ENCODE measurements at regions not wholly inside any gene's neighbourhood (a gene's known extent, or its start where the extent isn't known, plus 50 kb on each side); places are given as distances from the start of the nearest gene placed in this dataset.

DNA sequence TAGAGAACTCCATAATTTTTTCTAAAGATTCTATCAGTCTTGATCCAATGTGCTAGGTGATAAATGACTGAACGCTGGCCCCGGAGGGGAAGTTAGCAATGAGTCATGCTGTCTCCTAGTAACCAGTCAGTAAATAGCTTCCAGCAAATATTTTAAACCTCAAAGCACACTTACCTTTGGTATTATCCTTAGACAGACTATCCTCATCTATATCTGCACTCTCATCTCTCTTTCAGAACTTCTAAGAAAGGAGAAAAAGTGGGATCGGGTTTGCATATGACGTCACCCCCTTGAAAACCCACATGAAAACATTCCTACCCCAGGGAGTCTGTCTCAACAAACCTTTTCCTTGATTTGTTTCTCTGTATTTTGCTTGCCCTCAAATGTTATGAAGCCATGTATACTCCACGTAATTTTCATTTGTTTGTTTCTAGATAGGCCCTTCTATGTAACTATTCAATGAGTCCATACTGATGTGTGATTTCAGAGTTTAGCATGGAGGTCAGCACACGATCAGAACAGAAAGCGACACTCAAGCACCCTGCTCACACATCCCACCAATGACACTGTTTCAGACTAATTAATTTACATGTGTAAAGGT is 174.9 kb upstream of the NRP1 start:
- Histone ChIP-seq H3K27ac (peak overlapping the region; percentile 12), H3K36me3 (no peaks in the 10 kb centered on the region), H3K4me3 (no peak overlapping the region), H3K9me3 (no peaks in the 10 kb centered on the region), H3K27me3 (no peaks in the 10 kb centered on the region), H3K4me1 (no peaks in the 10 kb centered on the region)
- TF ChIP-seq POLR2AphosphoS5 (IDR thresholded peaks at IDR 0.05; ENCODE audit: insufficient read depth in 1 of 2, low read depth in 1 of 2) (no peak), POLR2A (IDR thresholded peaks at IDR 0.05) (no peak)
- TF ChIP-seq, protein P1, sequence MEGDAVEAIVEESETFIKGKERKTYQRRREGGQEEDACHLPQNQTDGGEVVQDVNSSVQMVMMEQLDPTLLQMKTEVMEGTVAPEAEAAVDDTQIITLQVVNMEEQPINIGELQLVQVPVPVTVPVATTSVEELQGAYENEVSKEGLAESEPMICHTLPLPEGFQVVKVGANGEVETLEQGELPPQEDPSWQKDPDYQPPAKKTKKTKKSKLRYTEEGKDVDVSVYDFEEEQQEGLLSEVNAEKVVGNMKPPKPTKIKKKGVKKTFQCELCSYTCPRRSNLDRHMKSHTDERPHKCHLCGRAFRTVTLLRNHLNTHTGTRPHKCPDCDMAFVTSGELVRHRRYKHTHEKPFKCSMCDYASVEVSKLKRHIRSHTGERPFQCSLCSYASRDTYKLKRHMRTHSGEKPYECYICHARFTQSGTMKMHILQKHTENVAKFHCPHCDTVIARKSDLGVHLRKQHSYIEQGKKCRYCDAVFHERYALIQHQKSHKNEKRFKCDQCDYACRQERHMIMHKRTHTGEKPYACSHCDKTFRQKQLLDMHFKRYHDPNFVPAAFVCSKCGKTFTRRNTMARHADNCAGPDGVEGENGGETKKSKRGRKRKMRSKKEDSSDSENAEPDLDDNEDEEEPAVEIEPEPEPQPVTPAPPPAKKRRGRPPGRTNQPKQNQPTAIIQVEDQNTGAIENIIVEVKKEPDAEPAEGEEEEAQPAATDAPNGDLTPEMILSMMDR (IDR thresholded peaks at IDR 0.05), result no peak
- no peak for DNase-seq (ENCODE audit: extremely low spot score in 2 of 2)
- intact Hi-C loops (cut with DNase I), result no loop called here

DNA sequence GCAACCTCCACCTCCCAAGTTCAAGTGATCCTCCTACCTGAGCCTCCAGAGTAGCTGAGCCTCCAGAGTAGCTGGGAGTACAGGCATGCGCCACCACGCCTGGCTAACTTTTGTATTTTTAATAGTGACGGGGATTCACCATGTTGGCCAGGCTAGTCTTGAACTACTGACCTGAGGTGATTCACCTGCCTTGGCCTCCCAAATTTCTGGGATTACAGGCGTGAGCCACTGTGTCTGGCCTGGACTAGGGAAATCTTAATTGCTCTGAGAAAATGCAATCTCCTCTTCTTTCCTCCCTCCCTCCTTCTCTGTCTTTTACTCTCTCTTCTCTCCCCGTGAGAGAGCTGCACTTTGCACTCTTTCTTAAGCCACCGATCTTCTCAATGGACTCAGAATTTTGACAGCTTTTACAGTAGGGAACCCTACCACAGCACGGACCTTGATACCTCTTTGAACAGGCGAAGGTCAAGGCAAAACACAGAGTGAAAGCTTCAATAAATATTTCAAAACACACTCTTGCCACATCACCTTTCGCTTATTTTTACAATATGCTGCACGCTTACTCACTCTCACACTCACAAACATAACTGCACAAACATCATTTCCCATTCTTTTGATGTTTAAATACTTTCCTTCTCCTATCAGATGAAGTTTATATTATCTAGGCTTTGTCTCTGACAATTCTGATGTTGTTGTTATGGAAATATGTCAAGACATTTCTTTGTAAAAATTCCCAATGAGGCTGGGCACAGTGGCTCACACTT is 173.4 kb upstream of the NRP1 start:
- TF ChIP-seq POLR2A (IDR thresholded peaks at IDR 0.05), result no peak
- TF ChIP-seq POLR2AphosphoS5 (IDR thresholded peaks at IDR 0.05; ENCODE audit: insufficient read depth in 1 of 2, low read depth in 1 of 2), result no peak
- TF ChIP-seq, protein P1 (IDR thresholded peaks at IDR 0.05), result no peak
- no peak for DNase-seq (ENCODE audit: extremely low spot score in 2 of 2)
- no peak overlapping the region for H3K27ac ChIP-seq
- no peaks in the 10 kb centered on the region for H3K27me3 ChIP-seq
- no peaks in the 10 kb centered on the region for H3K4me1 ChIP-seq
- H3K9me3 ChIP-seq, result no peaks in the 10 kb centered on the region
- intact Hi-C loops (cut with DNase I), result no loop called here
- no peak overlapping the region for H3K4me3 ChIP-seq
- H3K36me3 ChIP-seq, result no peaks in the 10 kb centered on the region

DNA sequence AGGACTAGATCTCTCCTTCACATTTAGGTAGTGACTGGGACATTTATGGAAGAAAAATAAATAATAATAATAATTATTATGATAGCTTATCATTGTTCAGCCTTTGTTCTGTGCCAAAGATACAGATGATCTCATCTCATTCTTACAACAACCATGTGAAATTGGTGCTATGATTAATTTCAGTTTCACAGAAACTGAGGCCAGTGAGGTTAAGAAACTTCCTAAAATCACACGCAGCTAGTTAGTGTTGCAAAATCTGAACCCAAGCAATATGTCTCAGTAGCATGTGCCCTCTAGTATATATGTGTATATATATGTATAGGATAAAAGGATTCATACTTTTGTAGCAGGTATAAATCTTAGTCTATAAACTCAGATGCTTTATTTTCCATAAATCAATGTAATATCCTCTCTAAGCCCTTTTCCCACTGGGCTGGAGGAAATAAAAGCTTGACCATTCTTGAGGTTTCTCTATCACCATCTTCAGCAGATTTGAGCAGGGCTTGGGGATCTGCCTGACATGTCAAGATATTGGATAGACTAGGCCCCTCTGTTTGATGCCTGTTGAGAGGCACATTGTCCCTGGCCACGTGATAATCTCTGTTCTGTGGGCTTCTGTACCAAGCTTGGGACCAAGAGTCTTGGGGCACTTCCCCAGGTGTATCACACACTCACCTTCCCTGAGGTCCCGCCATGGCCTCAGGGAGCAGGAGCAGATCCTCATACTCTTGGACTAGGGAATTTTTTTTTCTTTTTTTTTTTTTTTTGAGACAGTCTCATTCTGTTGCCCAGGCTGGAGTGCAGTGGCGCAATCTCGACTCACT is 172.6 kb upstream of the NRP1 start:
- TF ChIP-seq, protein P1 (IDR thresholded peaks at IDR 0.05), result no peak
- TF ChIP-seq POLR2AphosphoS5 (IDR thresholded peaks at IDR 0.05; ENCODE audit: insufficient read depth in 1 of 2, low read depth in 1 of 2), result no peak
- TF ChIP-seq POLR2A (IDR thresholded peaks at IDR 0.05), result no peak
- intact Hi-C loops (cut with DNase I), result no loop called here
- no peaks in the 10 kb centered on the region for H3K27me3 ChIP-seq
- no peaks in the 10 kb centered on the region for H3K36me3 ChIP-seq
- H3K9me3 ChIP-seq, result no peaks in the 10 kb centered on the region
- no peak overlapping the region for H3K27ac ChIP-seq
- no peaks in the 10 kb centered on the region for H3K4me1 ChIP-seq
- H3K4me3 ChIP-seq, result no peak overlapping the region
- DNase-seq (ENCODE audit: extremely low spot score in 2 of 2), result no peak

DNA sequence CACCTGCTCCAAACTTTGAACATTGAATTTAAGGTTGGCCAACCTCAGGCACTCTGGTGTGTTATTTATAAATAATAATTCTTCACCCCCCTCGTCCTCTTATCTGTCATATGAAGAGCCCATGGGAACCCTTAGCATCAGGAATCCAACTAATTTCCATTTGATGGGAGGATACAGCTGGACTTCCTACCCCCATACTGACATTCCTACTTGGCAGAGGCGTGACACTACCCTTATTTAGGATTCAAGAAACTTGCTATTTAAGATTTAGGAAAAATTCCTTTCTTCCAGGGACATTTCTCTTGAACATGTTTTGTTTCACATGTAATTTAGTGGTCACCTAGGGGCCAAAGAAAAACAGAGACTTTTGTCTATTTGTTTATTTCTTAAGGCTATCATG is 171.9 kb upstream of the NRP1 start:
- no peaks in the 10 kb centered on the region for H3K27me3 ChIP-seq
- no peaks in the 10 kb centered on the region for H3K9me3 ChIP-seq
- H3K27ac ChIP-seq, result no peak overlapping the region
- intact Hi-C loops (cut with DNase I), result no loop called here
- H3K36me3 ChIP-seq, result no peaks in the 10 kb centered on the region
- no peak overlapping the region for H3K4me3 ChIP-seq
- no peak for TF ChIP-seq POLR2AphosphoS5 (IDR thresholded peaks at IDR 0.05; ENCODE audit: insufficient read depth in 1 of 2, low read depth in 1 of 2)
- no peak for TF ChIP-seq POLR2A (IDR thresholded peaks at IDR 0.05)
- TF ChIP-seq, protein P1 (IDR thresholded peaks at IDR 0.05), result no peak
- no peak for DNase-seq (ENCODE audit: extremely low spot score in 2 of 2)
- H3K4me1 ChIP-seq, result no peaks in the 10 kb centered on the region
